ENCODE measurements at regions not wholly inside any gene's neighbourhood (a gene's known extent, or its start where the extent isn't known, plus 50 kb on each side); places are given as distances from the start of the nearest gene placed in this dataset.
"Not testable (repeated sequence)": the region's sequence is repeated elsewhere in the genome, so short reads cannot be mapped to it uniquely, and the experiment has no call there.

- DNase-seq: no peak
Measured at GRCh38 chr4:149116806-149117205, 674.6 kb upstream of the NR3C2 start.

GRCh38 chr4:149113804-149114430 is 671.7 kb upstream of the NR3C2 start:
- no peak for DNase-seq

DNA sequence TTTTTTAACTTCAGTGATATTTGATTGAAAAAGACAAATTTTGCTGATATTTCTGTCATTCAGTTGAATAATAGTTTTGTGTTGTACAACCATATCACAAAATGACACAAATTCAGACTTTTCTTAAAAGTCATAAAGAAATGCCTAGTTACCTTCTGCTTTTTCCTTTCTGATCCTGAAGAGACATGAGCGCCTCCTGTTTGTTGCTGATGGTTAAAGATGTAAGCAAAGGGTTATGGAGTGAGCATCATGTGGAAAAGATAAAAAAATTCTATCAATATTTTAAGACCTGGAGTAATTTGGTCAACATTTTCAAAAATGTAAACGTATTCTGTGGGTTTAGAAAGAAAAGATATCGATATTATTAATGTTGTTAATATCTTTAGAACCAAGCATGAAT is 669.9 kb upstream of the NR3C2 start:
- no peak for DNase-seq

DNA sequence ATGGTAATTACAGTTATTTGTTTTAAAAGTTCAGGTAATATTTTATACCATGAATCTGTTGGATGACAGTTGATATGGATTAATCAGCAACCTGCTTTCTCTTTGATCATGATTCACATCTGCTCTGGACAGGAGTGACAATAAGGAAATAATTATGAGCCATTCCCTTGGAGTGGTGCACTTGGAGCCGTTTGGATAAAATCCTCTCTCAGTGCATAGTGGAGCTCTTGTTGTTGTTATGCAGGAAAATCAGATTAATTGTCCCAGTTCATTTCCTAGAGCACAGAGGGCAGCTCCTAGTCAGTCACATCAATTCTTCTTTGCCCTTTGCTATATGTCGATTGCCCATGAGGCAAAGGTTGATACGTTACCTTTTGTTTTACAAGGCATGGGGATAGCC is 668.3 kb upstream of the NR3C2 start:
- no peak for DNase-seq

DNA sequence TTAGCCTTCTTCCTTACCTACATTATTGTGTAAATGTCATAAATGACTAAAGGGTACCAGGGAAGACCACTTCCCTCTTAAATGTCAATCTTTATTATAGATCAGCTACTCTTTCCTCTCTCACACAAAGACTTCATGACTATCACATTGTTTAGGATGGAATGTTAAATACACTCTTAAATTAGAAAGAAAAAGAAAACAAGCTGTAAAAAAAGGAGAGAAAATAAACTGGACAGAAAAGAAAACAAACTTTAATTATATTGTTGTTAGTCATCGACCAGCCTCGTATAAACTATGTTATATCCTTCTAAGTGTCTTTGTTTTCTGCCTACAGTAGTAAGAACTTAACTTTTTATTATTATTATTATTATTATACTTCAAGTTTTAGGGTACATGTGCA is 666.4 kb upstream of the NR3C2 start:
- DNase-seq: no peak

DNA sequence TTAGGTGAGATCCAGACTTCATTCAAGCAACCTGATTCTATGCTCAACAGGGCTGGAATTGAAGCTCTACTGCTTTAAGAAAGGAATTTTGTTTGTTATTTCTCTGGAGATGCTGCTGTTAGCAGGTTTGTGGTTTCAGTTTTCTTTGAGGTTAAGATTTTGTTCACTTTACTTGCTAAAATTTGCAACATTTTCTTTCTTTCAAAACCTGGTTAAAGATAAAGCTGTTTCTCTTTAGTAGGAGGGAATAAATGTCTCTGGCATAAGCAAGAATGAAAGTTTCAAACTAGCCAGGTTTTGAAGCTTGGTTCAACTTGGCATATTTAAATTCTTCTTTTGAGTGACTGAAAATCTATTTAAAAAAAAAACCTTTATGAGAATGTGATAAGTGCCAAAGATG is 660.6 kb upstream of the NR3C2 start:
- no peak for DNase-seq

GRCh38 chr4:149101649-149102048 is 659.4 kb upstream of the NR3C2 start:
- DNase-seq: no peak

- DNase-seq: no peak
Measured at GRCh38 chr4:149095811-149096210, 653.6 kb upstream of the NR3C2 start.

- no peak for DNase-seq
Measured at GRCh38 chr4:149095001-149095400, 652.8 kb upstream of the NR3C2 start.

DNA sequence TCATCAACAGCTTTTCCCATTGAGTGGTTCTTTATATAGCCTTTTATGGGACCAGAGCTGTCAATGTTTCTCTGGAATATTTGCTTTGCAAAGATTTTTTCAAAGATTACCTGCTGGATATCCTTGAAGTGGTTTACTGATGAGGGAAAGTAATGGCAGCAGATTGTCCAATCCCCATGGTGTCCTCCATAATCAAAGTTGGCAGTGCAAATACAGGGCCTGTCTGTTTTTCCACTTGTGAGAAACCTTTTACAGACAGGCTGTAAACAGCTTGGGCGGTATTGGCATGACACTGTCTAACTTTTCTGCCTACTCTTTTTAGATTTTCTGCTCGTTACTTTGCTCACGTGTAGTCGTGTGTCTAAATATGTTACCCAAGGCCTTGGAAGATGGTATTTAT is 641.9 kb upstream of the NR3C2 start:
- no peak for DNase-seq

DNA sequence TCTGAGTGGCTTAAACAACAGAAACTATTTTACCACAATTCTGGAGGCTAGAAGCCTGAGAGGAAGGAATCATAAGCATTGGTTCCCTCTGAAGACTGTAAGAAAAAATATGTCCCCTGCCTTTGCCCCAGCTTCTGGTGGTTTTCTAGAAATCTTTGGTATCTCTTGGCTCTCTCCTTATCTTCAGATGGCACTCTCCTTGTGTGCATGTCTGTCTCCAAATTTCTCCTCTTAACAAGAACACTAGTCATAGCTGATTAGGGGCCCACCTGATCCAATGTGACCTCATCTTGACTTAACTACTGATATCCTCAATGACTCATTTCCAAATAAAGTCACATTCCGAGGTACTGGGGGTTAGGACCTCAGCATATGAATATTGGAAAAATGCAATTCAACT is 635.0 kb upstream of the NR3C2 start:
- no peak for DNase-seq

DNA sequence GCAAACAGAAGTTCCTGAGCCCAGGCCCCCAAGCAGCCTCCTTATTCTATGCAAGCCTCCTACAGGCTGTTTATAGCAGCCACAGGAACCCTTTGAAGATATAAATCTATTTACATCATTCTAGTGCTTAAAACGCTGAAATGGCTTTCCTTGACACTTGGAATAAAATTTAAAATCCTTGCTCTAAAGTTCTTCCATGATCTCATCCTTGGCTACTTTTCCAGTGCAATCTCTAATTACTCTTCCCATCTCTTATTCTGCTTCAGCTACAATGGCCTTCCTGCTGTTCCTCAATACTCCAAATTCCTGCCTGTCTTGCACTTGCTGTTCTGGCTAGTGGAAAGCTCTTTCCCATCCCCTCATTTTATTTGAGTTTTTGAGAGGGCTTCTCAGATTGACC is 634.2 kb upstream of the NR3C2 start:
- DNase-seq: no peak

DNA sequence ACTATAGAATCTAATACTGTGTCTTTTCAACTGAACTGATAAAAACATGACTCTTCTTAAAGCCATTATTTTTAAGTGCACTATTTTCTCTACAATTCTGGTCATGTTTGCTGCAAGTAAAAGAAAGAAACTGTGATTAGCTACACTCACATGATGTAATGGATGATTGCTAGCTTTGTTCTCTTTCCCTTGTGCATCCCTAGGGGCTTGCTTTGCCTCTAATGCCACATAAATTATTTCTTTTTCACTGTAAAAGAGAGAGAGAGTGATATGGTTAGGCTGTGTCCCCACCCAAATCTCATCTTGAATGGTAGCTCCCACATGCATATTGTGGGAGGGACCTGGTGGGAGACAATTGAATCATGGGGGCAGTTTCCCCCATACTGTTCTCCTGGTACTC is 630.2 kb upstream of the NR3C2 start:
- no peak for DNase-seq

DNA sequence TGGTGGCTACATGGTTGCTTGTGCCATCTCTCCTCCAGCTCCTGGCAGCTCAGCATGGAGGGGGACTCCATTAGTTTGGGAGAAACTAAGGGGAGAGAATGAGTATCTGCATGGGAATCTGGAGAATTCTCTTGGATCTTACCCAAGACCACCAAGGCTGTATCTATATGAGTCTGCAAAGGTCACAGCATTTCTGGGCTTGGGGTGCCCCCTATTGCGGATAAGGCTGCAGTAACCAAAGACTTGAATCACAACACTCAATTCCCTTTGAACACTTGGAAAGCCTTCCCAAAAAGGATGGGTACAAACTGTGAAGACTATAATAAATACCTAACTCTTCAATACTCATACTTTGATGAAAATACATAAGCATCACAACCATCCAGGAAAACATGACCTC is 623.5 kb upstream of the NR3C2 start:
- no peak for DNase-seq

- no peak for DNase-seq
Measured at GRCh38 chr4:149062997-149063396, 620.8 kb upstream of the NR3C2 start.

DNA sequence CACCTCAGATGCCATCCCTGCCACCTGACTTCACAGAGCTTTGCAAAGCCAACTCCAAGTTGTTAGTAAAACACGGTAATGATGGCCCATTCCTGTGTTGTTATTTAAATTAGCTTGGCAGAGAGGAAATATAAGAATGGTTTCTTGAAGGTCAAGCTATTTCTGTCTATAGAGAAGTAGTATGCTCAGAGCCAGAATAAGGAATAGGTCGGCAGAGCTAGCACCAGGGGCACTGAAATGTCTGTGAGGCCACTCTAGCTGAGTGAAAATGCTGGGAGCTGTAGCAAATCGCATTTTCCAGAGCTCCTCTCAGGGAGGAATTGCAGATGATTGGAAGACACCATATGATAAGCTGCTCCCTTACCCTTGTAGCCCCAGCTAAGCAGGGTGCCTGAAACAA is 615.4 kb upstream of the NR3C2 start:
- DNase-seq: no peak

- DNase-seq: no peak
Measured at GRCh38 chr4:149056615-149057014, 614.4 kb upstream of the NR3C2 start.

DNA sequence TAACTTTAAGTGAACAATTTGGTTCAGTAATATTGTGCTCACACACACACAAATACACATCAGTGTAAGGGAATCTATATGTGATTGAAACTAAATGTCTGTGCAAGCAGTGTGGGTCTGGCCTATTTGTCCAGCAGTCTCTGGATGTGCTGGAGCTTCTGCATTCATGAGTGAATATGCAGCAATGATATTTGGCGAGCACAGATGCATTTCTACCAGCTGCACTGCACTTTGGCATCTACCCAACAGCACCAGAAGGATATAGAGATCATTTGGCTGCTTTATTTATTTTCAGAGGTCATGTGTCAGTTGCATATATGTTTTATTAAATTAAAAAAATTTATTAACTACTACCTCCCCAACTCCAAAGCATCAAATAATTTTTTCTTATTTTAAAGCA is 613.4 kb upstream of the NR3C2 start:
- DNase-seq: no peak

GRCh38 chr4:149050840-149051239 is 608.6 kb upstream of the NR3C2 start:
- no peak for DNase-seq

DNA sequence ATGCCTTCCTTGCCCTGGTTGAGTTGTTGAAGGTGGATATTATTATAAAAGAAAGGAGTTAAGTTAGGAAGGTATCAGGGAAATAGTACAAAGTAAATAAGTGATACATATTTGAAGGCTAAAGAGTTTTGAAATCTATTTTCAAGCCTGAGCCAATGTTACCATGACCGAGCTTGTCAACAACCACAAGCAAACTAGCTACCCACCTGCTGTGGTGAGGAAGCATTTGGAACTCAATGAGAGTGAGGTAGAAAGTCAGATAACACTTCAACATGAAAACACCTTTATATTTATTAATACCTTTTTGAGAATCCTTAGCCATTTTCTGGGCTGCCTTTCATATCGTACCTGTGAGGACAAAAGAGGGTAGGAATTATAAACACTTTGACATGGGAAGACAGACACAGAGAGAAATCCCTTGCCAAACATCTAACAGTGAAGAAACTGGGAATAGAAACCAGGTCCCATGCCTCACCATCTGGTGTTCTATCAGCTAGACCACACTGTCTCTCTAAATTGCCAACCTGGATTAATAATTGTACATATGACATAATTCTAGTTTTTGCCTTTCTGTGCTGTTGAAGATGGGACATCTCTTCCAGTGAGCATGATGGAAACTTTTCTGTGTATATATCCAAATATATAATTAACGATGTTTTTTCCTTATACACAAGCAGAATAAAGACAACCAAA is 606.4 kb upstream of the NR3C2 start:
- DNase-seq: no peak

- DNase-seq: no peak
Measured at GRCh38 chr4:149047368-149047767, 605.2 kb upstream of the NR3C2 start.

DNA sequence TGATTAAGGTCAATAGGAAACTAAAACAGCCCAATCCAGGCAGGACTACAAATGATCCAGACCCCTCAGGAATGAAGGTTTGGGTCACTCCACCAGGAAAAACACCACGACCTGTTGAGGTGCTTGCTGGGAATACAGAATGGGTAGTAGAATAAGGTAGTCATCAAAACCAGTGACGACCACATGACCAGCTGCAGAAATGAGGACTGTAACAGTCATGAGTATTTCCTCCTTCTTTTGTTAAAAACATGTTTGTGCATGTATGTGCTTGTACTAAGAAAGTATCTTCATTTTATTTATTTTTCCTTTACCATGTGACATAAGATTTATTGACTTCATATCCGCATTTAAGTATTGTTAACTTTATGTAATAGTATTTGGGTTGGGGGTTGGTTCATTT is 603.5 kb upstream of the NR3C2 start:
- DNase-seq: no peak

DNA sequence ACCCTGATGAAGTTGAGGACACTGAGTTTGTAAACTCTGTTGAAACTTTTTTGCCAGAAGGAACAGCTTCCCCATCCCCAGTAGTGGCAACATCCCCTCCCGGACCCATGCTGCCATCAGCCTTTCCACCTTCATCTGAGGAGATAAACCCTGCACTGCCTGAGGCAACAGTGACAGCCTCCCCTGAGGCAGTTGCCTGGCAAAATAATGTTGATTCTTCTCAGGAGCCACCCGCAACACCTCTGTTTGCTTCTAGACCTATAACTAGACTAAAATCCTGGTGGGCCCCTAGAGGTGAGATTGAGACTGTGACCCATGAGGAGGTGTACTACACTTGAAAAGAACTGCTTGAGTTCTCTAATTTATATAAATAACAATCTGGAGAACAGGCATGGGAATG is 597.6 kb upstream of the NR3C2 start:
- DNase-seq: not testable (repeated sequence)

DNA sequence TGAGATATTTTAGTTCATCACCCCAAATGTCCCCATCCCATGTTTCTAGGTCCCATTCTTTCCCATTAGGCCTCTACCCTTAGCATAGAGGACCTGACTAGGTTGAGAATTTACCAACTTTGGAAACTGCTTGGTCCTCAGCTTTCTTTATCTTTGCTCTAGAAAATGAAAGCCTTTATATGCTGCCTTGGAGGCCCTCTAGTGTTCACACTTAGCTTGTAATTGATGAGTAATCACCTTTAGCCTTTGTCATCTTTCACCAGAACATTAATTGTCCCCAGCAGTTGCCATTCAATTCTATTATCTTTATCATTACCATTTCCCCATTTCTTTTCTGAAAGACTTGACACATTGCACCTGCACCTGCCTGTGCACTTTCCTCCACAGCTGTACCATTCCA is 589.2 kb upstream of the NR3C2 start:
- peak in 1 of 2 donors; percentile 8 for DNase-seq

DNA sequence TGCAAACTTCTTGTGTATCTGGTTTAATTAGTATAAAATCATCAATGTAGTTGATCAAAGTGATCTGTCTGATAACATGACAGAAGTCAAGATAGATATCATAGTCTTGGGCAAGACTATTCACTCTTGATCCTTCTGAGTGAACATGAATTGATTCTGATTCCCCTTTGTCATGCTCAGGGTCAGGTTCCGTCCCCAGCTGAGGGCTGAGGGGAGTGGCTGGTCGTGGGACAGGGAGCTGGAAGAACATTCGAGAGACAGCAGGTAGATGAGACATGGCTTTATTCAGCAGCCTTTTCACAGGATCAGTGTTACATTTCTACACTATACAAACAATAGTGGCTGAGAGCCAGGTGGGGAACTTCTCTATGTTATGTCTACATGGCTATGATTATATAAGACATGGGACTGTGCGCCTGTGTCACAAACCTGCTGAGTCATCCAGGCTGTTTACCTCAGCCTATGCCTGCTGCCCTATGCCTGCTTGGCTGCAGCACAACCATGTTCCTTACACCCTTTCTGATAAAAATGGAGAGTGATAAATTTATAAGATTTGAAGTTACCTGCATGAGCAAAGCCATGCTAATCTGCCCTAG is 586.9 kb upstream of the NR3C2 start:
- no peak for DNase-seq
